Aorta (tissue), 5 donors: ENCODE measurements at regions not wholly inside any gene's neighbourhood (a gene's known extent, or its start where the extent isn't known, plus 50 kb on each side); places are given as distances from the start of the nearest gene placed in this dataset.

ENCODE experiments used
- ATAC-seq: fragments of 200-7000 bp; cut with Tn5 transposase; one replicate; pipeline ENCODE4 v1.9.1; 2022; ENCODE audit warnings: moderate library complexity; ENCODE audit not compliant: low FRiP score
- DNase-seq, 2 donors: peaks; one replicate each; pipeline ENCODE4 v3.0.0-alpha.2; 2020
- H3K27ac ChIP-seq, 2 donors: one replicate each; pipeline ENCODE4 v1.5.1; 2013; ENCODE audit warnings: low read length in 2 of 2, mild to moderate bottlenecking in 2 of 2, moderate library complexity in 2 of 2, control low read depth in 1 of 2, inconsistent platforms in 1 of 2, low read depth in 1 of 2
- H3K27me3 ChIP-seq, 2 donors: one replicate each; pipeline ENCODE4 v1.6.1; 2013; ENCODE audit warnings: control low read depth in 1 of 2, low read length in 1 of 2, mild to moderate bottlenecking in 1 of 2, moderate library complexity in 1 of 2; ENCODE audit not compliant: insufficient read depth in 2 of 2, control insufficient read depth in 1 of 2
- H3K36me3 ChIP-seq, 2 donors: one replicate each; pipeline ENCODE4 v1.6.1; 2013; ENCODE audit warnings: control low read depth in 1 of 2, low read length in 1 of 2, mild to moderate bottlenecking in 1 of 2; ENCODE audit not compliant: insufficient read depth in 2 of 2, control insufficient read depth in 1 of 2
- H3K4me1 ChIP-seq, 2 donors: one replicate each; pipeline ENCODE4 v1.6.1; 2013; ENCODE audit warnings: low read length in 2 of 2, control low read depth in 1 of 2, mild to moderate bottlenecking in 1 of 2, moderate library complexity in 1 of 2; ENCODE audit not compliant: insufficient read depth in 2 of 2, control insufficient read depth in 1 of 2
- H3K4me3 ChIP-seq, 2 donors: one replicate each; pipeline ENCODE4 v1.5.1; 2013; ENCODE audit warnings: low read length in 2 of 2, control low read depth in 1 of 2, mild to moderate bottlenecking in 1 of 2
- H3K9me3 ChIP-seq: one replicate; pipeline ENCODE4 v1.6.1; 2013; ENCODE audit warnings: mild to moderate bottlenecking, low read length; ENCODE audit not compliant: control insufficient read depth
- WGBS, 2 donors: extraction: QIAGEN DNeasy Blood & Tissue Kit; methylation state at CpG; one replicate each; pipeline ENCODE4 v1.1.7; 2013; 5-methylcytosine and 5-hydroxymethylcytosine counted together
- intact Hi-C, 2 donors: fragments of 100-400 bp; cut with DNase I; formaldehyde crosslinking; loops; one replicate each; pipeline versions ENCODE4 v1.14.2 to v1.15.0; 2022
- donor health status: healthy with polysubstance abuse.
- donor health status: Bipolar disorder and iron deficiency.
- donor health status: DM: no; HTN: no; CAD: no.
- donor health status: DM: no; HTN: no; CAD: no.
- donor health status: DM: yes; HTN: yes; CAD: no.

- WGBS, 2 donors: 95 to 96% methylated on average over 8 of the region's 8 CpGs
- no peaks in the 10 kb centered on the region for H3K27me3 ChIP-seq
- H3K36me3 ChIP-seq: no peaks in the 10 kb centered on the region
- H3K4me3 ChIP-seq: no peak overlapping the region
- intact Hi-C loops: no loop called here
- ATAC-seq (no peak), DNase-seq (no peak)
- no peaks in the 10 kb centered on the region for H3K9me3 ChIP-seq
- H3K4me1 ChIP-seq: peaks cover 0 to 2% of the 10 kb centered on the region in 2 donors
- H3K27ac ChIP-seq: no peak overlapping the region
Measured at GRCh38 chr9:81860581-81860980, 67.6 kb upstream of the SPATA31D4 start.

- ATAC-seq: no peak
Measured at GRCh38 chr9:81861644-81862043, 66.6 kb upstream of the SPATA31D4 start.

GRCh38 chr9:81868145-81868544, 60.1 kb upstream of the SPATA31D4 start:
- H3K36me3 ChIP-seq: no peaks in the 10 kb centered on the region
- ATAC-seq (no peak), DNase-seq (no peak)
- no peak overlapping the region for H3K4me3 ChIP-seq
- peaks cover 2 to 3% of the 10 kb centered on the region in 2 donors for H3K4me1 ChIP-seq
- H3K27ac ChIP-seq: no peak overlapping the region
- peaks cover 3% of the 10 kb centered on the region for H3K9me3 ChIP-seq
- 22 to 23% methylated on average over 3 of the region's 3 CpGs for WGBS, 2 donors
- intact Hi-C loops: no loop called here
- H3K27me3 ChIP-seq: no peaks in the 10 kb centered on the region

More at GRCh38 chr9:81861644-81862043, 66.6 kb upstream of the SPATA31D4 start:
- no peak for DNase-seq
- 51 to 52% methylated on average over 1 of the region's 1 CpG for WGBS, 2 donors
- Histone ChIP-seq H3K27ac (no peak overlapping the region), H3K27me3 (no peaks in the 10 kb centered on the region), H3K9me3 (no peaks in the 10 kb centered on the region), H3K4me3 (no peak overlapping the region), H3K36me3 (no peaks in the 10 kb centered on the region), H3K4me1 (peaks cover 0 to 2% of the 10 kb centered on the region in 2 donors)
- intact Hi-C loops: no loop called here

- no peaks in the 10 kb centered on the region for H3K36me3 ChIP-seq
- no peak overlapping the region for H3K27ac ChIP-seq
- intact Hi-C loops: no loop called here
- H3K4me3 ChIP-seq: no peak overlapping the region
- peaks cover 0 to 3% of the 10 kb centered on the region in 2 donors for H3K4me1 ChIP-seq
- H3K27me3 ChIP-seq: no peaks in the 10 kb centered on the region
- no peak for DNase-seq
- H3K9me3 ChIP-seq: peaks cover 3% of the 10 kb centered on the region
- WGBS, 2 donors: 68 to 83% methylated on average over 1 of the region's 1 CpG
- no peak for ATAC-seq
Measured at GRCh38 chr9:81871695-81872094, 56.5 kb upstream of the SPATA31D4 start.

GRCh38 chr9:81874250-81874649, 54.0 kb upstream of the SPATA31D4 start:
- Histone ChIP-seq H3K4me1 (no peaks in the 10 kb centered on the region), H3K27me3 (no peaks in the 10 kb centered on the region)

GRCh38 chr9:81874931-81875330, 53.3 kb upstream of the SPATA31D4 start:
- WGBS, 2 donors: 2 to 5% methylated on average over 4 of the region's 4 CpGs
- no peak for ATAC-seq
- intact Hi-C loops: no loop called here

More at GRCh38 chr9:81874250-81874649, 54.0 kb upstream of the SPATA31D4 start:
- Histone ChIP-seq H3K9me3 (no peaks in the 10 kb centered on the region), H3K27ac (no peak overlapping the region), H3K36me3 (no peaks in the 10 kb centered on the region), H3K4me3 (no peak overlapping the region)
- intact Hi-C loops: no loop called here
- DNase-seq: no peak
- WGBS, 2 donors: 65 to 67% methylated on average over 7 of the region's 7 CpGs
- ATAC-seq: no peak

GRCh38 chr9:81877047-81877446, 51.2 kb upstream of the SPATA31D4 start:
- ATAC-seq (no peak), DNase-seq (no peak)
- Histone ChIP-seq H3K4me1 (no peaks in the 10 kb centered on the region), H3K27me3 (no peaks in the 10 kb centered on the region), H3K4me3 (no peak overlapping the region), H3K9me3 (no peaks in the 10 kb centered on the region), H3K36me3 (no peaks in the 10 kb centered on the region), H3K27ac (no peak overlapping the region)
- intact Hi-C loops: no loop called here
- WGBS, 2 donors: 88 to 92% methylated on average over 9 of the region's 9 CpGs

More at GRCh38 chr9:81874931-81875330, 53.3 kb upstream of the SPATA31D4 start:
- H3K36me3 ChIP-seq: no peaks in the 10 kb centered on the region
- H3K27me3 ChIP-seq: no peaks in the 10 kb centered on the region
- no peaks in the 10 kb centered on the region for H3K9me3 ChIP-seq
- H3K4me1 ChIP-seq: no peaks in the 10 kb centered on the region
- H3K4me3 ChIP-seq: no peak overlapping the region
- no peak overlapping the region for H3K27ac ChIP-seq
- no peak for DNase-seq
